ENCODE measurements at regions not wholly inside any gene's neighbourhood (a gene's known extent, or its start where the extent isn't known, plus 50 kb on each side); places are given as distances from the start of the nearest gene placed in this dataset.

DNA sequence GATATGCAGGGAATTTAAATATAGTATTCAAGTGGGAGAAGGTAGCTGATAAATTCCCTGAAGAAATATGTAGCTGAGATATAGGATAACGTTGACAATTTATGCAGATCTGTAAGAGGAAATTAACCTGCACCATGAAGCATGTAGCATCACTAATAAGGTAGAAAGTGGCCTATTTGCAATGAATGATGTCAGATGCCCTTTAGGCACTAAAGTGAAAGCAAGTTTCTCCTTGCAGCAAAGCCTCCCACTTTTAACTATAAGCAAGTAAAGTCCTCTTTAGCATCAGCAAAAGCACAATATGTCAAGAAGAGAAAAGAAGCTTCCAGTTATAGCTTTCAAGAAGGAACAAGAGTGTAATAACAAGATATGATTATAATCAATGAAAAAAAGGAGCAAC is 102.5 kb upstream of the SLITRK1 start:
- TF ChIP-seq POLR2A (IDR thresholded peaks at IDR 0.05; ENCODE audit: low read depth, low read length): no peak
- no peak for TF ChIP-seq MAZ (IDR thresholded peaks at IDR 0.05; ENCODE audit: borderline replicate concordance, low read depth, low read length)
- TF ChIP-seq, protein P1, sequence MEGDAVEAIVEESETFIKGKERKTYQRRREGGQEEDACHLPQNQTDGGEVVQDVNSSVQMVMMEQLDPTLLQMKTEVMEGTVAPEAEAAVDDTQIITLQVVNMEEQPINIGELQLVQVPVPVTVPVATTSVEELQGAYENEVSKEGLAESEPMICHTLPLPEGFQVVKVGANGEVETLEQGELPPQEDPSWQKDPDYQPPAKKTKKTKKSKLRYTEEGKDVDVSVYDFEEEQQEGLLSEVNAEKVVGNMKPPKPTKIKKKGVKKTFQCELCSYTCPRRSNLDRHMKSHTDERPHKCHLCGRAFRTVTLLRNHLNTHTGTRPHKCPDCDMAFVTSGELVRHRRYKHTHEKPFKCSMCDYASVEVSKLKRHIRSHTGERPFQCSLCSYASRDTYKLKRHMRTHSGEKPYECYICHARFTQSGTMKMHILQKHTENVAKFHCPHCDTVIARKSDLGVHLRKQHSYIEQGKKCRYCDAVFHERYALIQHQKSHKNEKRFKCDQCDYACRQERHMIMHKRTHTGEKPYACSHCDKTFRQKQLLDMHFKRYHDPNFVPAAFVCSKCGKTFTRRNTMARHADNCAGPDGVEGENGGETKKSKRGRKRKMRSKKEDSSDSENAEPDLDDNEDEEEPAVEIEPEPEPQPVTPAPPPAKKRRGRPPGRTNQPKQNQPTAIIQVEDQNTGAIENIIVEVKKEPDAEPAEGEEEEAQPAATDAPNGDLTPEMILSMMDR (conservative IDR thresholded peaks at IDR 0.05; ENCODE audit: low read depth, low read length): no peak
- TF ChIP-seq CEBPB (IDR thresholded peaks at IDR 0.05; ENCODE audit: low read depth, low read length): no peak
- TF ChIP-seq, protein P2, sequence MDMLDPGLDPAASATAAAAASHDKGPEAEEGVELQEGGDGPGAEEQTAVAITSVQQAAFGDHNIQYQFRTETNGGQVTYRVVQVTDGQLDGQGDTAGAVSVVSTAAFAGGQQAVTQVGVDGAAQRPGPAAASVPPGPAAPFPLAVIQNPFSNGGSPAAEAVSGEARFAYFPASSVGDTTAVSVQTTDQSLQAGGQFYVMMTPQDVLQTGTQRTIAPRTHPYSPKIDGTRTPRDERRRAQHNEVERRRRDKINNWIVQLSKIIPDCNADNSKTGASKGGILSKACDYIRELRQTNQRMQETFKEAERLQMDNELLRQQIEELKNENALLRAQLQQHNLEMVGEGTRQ (IDR thresholded peaks at IDR 0.05; ENCODE audit: low read depth, low read length): no peak
- no peak for TF ChIP-seq RFX5 (IDR thresholded peaks at IDR 0.05; ENCODE audit: low read depth, low read length)
- TF ChIP-seq MAFK (IDR thresholded peaks at IDR 0.05; ENCODE audit: low read depth, low read length): no peak
- no peak for TF ChIP-seq SMC3 (IDR thresholded peaks at IDR 0.05; ENCODE audit: low read depth, low read length)
- no peak for TF ChIP-seq BHLHE40 (IDR thresholded peaks at IDR 0.05; ENCODE audit: low read depth, low read length)
- no peak for TF ChIP-seq RCOR1 (IDR thresholded peaks at IDR 0.05; ENCODE audit: insufficient replicate concordance, low read length)
- no peak for TF ChIP-seq RAD21 (IDR thresholded peaks at IDR 0.05; ENCODE audit: low read length)
- no peak for TF ChIP-seq FOS (IDR thresholded peaks at IDR 0.05; ENCODE audit: low read depth, low read length)
- TF ChIP-seq, protein P3, sequence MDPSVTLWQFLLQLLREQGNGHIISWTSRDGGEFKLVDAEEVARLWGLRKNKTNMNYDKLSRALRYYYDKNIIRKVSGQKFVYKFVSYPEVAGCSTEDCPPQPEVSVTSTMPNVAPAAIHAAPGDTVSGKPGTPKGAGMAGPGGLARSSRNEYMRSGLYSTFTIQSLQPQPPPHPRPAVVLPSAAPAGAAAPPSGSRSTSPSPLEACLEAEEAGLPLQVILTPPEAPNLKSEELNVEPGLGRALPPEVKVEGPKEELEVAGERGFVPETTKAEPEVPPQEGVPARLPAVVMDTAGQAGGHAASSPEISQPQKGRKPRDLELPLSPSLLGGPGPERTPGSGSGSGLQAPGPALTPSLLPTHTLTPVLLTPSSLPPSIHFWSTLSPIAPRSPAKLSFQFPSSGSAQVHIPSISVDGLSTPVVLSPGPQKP (IDR thresholded peaks at IDR 0.05; ENCODE audit: borderline replicate concordance, low read depth, low read length): no peak

Measured in IMR-90 (cell line).